Large intestine (tissue), 3 donors: ENCODE measurements at regions not wholly inside any gene's neighbourhood (a gene's known extent, or its start where the extent isn't known, plus 50 kb on each side); places are given as distances from the start of the nearest gene placed in this dataset.
A peak's percentile ranks its signal among the peaks of the same experiment; 100 is the strongest.
"Not testable (repeated sequence)": the region's sequence is repeated elsewhere in the genome, so short reads cannot be mapped to it uniquely, and the experiment has no call there.

Experiments used
- DNase-seq, 2 donors: peaks; one replicate each; pipeline versions ENCODE4 v3.0.0 to v3.0.0-alpha.2; 2013
- H3K27ac ChIP-seq: one replicate; pipeline ENCODE4 v1.5.1; 2013; ENCODE audit warnings: low read length
- H3K27me3 ChIP-seq: 2 replicates; pipeline ENCODE4 v1.6.1; 2013; ENCODE audit warnings: low read length; ENCODE audit not compliant: control insufficient read depth, insufficient read depth
- H3K36me3 ChIP-seq: 2 replicates; pipeline ENCODE4 v1.6.1; 2013; ENCODE audit warnings: low read length; ENCODE audit not compliant: control insufficient read depth, insufficient read depth
- H3K4me1 ChIP-seq: one replicate; pipeline ENCODE4 v1.6.1; 2013; ENCODE audit warnings: low read length; ENCODE audit not compliant: control insufficient read depth, insufficient read depth
- H3K4me3 ChIP-seq: one replicate; pipeline ENCODE4 v1.5.1; 2013; ENCODE audit warnings: low read length
- H3K9me3 ChIP-seq: one replicate; pipeline ENCODE4 v1.6.1; 2013; ENCODE audit warnings: mild to moderate bottlenecking, low read depth, low read length, moderate library complexity; ENCODE audit not compliant: control insufficient read depth
- WGBS: methylation state at CpG from one replicate; pipeline ENCODE4 v1.1.5; 2013; ENCODE audit warnings: low lambda C conversion rate; ENCODE audit not compliant: insufficient coverage; 5-methylcytosine and 5-hydroxymethylcytosine counted together

DNA sequence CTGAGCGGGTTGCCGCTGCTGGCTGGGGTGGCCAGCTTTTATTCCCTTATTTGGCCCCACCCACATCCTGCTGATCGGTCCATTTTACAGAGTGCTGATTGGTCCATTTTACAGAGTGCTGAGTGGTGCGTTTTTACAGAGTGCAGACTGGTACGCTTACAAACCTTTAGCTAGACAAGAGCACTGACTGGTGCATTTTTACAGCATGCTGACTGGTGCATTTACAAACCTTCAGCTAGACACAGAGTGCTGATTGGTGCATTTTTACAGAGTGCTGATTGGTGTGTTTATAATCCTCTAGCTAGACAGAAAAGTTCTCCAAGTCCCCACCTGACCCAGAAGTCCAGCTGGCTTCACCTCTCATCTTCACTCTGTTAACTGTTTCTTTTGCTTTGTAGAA, 1217.6 kb upstream of the TMEFF2 start:
- no CpG with 5 or more reads among the region's 5 CpGs for WGBS
- H3K27ac ChIP-seq, H3K36me3 ChIP-seq, H3K9me3 ChIP-seq, H3K4me3 ChIP-seq, H3K4me1 ChIP-seq, DNase-seq, H3K27me3 ChIP-seq: not testable (repeated sequence)

DNA sequence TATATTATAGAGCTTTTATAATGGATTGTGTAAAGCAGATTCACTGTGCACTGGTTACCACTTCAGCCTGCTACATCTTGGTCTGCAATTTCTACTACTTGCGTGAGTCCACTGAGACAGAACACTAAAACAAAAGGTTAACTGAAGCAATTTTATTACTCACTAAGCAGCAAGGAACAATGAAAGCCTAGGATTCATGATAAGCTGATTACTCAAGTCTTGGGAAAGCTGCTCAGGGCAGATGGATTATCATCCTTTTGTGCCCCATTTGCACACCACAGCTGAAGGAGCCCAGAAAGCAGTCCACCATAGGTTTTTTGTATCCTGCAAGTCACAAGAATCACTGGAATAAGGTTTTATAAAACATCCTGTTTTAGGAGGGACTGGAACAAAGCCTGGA, 1215.2 kb upstream of the TMEFF2 start:
- no peaks in the 10 kb centered on the region for H3K36me3 ChIP-seq
- DNase-seq, result peak in 1 of 2 donors; percentile 8
- H3K9me3 ChIP-seq, result no peaks in the 10 kb centered on the region
- no peaks in the 10 kb centered on the region for H3K27me3 ChIP-seq
- no peaks in the 10 kb centered on the region for H3K4me1 ChIP-seq
- H3K27ac ChIP-seq, result no peak overlapping the region
- no CpG with 5 or more reads among the region's 1 CpG for WGBS
- H3K4me3 ChIP-seq, result no peak overlapping the region

DNA sequence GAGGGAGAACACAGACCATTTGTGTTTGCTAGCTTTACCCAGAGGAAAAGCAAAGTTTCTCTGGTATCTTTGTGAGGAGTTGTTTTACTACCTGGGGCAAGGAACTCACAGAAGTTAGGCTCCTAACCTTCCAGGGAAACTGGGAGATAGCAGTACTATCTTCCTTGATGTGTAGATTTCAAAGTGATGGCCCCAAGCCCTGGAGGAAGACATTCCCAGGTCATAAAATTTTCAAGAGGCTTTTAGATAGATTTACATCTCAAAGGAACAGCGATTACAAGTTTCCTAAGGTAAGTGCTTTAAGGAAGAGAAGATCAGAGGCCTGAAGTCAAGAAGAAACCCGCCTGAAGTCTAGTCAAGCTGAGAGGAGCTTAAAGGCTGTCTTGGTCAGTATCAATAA, 1187.8 kb upstream of the TMEFF2 start:
- Histone ChIP-seq H3K4me1 (no peaks in the 10 kb centered on the region), H3K36me3 (no peaks in the 10 kb centered on the region), H3K4me3 (no peak overlapping the region), H3K27me3 (no peaks in the 10 kb centered on the region), H3K9me3 (no peaks in the 10 kb centered on the region), H3K27ac (no peak overlapping the region)
- WGBS, result no CpG with 5 or more reads among the region's 2 CpGs
- DNase-seq, result no peak

DNA sequence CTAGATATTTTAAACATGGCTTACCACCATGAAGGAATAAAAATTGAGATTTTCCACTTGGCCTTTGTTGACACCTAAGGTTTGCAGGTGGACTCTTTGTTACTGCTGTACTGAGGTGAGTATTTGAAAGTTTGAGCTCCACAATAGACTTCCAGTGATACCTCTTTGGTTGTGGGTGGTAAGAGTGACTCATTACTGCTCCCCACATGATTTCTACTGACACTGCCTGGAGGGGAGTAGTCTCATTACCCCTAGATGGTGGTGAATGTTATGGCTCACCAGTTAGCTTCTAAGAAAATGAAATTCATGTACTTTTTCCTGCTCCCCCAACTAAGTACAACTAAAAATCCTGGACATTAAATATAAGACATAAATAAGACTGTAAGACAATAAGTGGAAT, 1183.1 kb upstream of the TMEFF2 start:
- Histone ChIP-seq H3K4me3 (no peak overlapping the region), H3K9me3 (no peaks in the 10 kb centered on the region), H3K27ac (no peak overlapping the region), H3K4me1 (no peaks in the 10 kb centered on the region), H3K36me3 (no peaks in the 10 kb centered on the region), H3K27me3 (no peaks in the 10 kb centered on the region)
- no peak for DNase-seq

DNA sequence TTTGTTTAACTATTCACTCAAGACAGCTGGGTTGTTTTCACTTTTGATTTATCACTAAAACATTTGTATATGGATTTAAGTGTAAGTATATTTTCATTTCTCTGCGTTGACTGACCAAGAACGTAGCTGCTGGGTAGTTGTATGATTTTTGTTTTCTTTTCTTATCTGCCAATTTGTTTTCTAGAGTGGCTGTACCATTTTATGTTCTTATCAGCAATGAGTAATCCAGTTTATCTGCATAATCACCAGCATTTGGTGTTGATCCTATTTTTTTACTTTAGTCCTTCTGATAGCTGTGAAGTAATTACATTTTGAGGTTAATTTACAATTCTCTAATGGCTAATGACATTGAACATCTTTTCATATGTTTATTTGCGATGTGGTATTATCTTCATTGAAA, 1178.4 kb upstream of the TMEFF2 start:
- H3K27me3 ChIP-seq, result no peaks in the 10 kb centered on the region
- H3K36me3 ChIP-seq, result no peaks in the 10 kb centered on the region
- no peaks in the 10 kb centered on the region for H3K9me3 ChIP-seq
- H3K27ac ChIP-seq, result no peak overlapping the region
- no peak overlapping the region for H3K4me3 ChIP-seq
- H3K4me1 ChIP-seq, result no peaks in the 10 kb centered on the region
- no peak for DNase-seq
- 88% methylated on average over 1 of the region's 3 CpGs for WGBS

DNA sequence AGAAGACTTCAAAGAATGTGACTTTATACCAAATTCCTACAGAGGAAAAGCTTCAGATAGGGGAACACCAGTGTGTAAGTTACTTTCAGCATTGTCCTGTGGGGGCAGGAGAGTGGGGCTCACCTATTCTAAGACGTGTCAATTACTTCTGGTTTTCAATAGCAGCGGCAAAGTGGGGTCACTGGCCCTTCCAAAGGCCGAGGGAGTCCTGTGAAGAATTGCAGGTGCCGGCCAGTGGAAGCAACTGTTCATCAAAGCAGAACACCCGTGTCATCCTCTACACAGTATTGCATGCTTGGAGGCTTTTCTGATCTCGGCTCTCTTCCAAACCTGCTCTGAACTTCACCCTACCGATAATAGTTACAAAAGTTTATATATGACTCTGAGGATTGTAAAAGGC, 1176.5 kb upstream of the TMEFF2 start:
- no CpG with 5 or more reads among the region's 7 CpGs for WGBS
- H3K36me3 ChIP-seq, result no peaks in the 10 kb centered on the region
- H3K27ac ChIP-seq, result no peak overlapping the region
- no peaks in the 10 kb centered on the region for H3K9me3 ChIP-seq
- H3K4me3 ChIP-seq, result no peak overlapping the region
- H3K4me1 ChIP-seq, result no peaks in the 10 kb centered on the region
- DNase-seq, result peak in 1 of 2 donors; percentile 3
- H3K27me3 ChIP-seq, result no peaks in the 10 kb centered on the region

DNA sequence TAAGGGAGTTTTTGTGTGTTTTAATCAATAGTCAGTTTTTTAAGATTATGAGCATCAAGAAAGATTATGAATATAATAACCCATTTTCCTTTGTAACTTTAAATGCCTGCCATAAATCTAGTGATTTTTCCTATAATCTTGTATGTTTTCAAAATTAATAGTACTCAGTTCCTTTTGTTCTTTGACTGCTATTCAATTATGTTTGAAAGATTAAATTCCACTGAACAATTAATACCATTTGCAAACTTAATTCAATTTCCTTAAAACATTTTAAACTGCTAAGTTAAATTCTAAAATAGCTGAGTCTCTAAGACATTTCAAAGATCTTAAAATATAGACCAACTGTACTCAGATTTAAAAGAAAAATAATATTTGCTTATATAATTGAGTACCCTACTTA, 1173.9 kb upstream of the TMEFF2 start:
- DNase-seq, result no peak
- H3K27me3 ChIP-seq, result no peaks in the 10 kb centered on the region
- no peaks in the 10 kb centered on the region for H3K36me3 ChIP-seq
- no peaks in the 10 kb centered on the region for H3K4me1 ChIP-seq
- no peak overlapping the region for H3K4me3 ChIP-seq
- no peak overlapping the region for H3K27ac ChIP-seq
- no peaks in the 10 kb centered on the region for H3K9me3 ChIP-seq

DNA sequence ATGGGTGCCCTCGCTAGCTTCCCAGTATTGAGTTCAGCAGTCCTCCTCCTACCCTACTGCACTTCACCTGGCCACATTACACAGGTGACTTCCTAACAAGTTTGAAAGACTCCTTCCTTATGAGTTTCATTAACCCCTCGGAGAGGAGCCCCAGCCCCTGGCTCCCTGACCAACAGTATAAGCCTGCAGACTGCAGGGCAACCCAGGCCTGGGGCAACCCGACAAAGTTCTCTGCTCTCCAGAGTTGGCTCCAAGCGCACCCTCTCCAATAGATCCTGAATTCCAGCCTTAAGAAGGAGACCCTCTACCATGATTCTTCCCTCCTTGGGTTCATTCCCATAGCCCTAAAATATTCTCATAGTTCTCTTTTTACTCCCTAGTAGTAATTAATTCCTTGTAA, 1162.8 kb upstream of the TMEFF2 start:
- WGBS, result no CpG with 5 or more reads among the region's 4 CpGs
- no peaks in the 10 kb centered on the region for H3K27me3 ChIP-seq
- no peak overlapping the region for H3K4me3 ChIP-seq
- no peak for DNase-seq
- no peaks in the 10 kb centered on the region for H3K9me3 ChIP-seq
- no peak overlapping the region for H3K27ac ChIP-seq
- H3K4me1 ChIP-seq, result no peaks in the 10 kb centered on the region
- H3K36me3 ChIP-seq, result no peaks in the 10 kb centered on the region

DNA sequence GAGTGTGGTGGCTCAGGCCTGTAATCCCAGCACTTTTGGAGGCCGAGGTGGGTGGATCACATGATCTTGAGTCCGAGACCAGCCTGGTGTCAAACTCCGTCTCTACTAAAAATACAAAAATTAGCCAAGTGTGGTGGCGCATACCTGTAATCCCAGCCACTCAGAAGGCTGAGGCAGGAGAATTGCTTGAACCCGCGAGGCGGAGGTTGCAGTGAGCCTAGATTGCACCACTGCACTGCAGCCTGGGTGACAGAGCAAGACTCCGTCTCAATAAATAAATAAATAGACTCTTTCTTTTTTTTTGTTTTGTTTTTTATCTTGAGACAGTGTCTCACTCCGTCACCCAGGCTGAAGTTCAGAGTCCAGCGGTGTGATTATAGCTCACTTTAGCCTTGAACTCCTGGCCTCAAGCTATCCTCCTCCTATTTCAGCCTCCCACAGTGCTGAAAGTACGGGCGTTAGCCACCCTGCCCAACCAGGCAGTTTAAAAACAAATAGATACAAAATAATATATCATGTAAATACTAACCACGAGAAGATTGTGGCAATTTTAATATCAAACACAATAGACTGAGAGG, 1158.0 kb upstream of the TMEFF2 start:
- WGBS, result 50% methylated on average over 2 of the region's 13 CpGs
- H3K9me3 ChIP-seq, H3K4me3 ChIP-seq, H3K4me1 ChIP-seq, DNase-seq, H3K36me3 ChIP-seq, H3K27ac ChIP-seq, H3K27me3 ChIP-seq: not testable (repeated sequence)

DNA sequence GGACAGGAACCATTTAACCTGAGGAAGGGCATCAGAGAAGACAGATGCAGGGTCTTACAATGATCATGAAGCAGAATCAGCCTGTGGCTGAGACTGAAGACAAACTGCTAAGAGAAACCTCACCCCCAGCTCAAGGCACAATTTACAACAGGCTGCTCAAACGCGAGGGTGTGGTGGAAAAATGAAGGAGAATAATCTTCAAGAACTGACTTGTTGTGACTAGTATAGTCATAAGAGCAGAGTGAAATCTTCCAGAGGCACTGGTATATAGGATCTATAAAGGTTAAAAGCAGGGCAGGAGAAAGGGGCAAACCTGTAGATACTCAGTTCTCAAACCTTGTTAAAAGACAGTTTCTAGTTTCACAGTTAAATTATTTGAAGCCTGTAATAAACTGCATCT, 1155.8 kb upstream of the TMEFF2 start:
- H3K4me3 ChIP-seq, result no peak overlapping the region
- no peaks in the 10 kb centered on the region for H3K9me3 ChIP-seq
- H3K36me3 ChIP-seq, result no peaks in the 10 kb centered on the region
- no CpG with 5 or more reads among the region's 2 CpGs for WGBS
- DNase-seq, result no peak
- H3K27ac ChIP-seq, result no peak overlapping the region
- no peaks in the 10 kb centered on the region for H3K27me3 ChIP-seq
- H3K4me1 ChIP-seq, result no peaks in the 10 kb centered on the region

DNA sequence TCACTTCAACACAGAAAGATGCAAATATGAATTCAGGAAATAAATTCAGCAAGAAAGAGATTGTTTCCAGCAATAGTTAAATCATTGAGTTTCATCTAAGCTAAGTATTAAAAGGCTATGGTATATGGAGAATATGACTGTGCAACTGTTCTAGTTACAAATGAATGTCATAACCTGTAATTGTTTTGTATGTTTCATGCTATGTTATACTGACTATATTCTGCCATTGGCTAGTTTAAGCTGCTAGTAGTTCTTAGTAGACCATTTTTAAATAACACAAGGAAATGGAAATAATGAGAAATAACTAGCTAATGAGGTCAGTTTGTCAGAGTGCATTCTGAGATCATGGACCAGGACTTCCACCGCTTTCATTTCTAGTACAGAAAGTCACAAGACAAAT, 1154.9 kb upstream of the TMEFF2 start:
- H3K36me3 ChIP-seq, result no peaks in the 10 kb centered on the region
- no CpG with 5 or more reads among the region's 1 CpG for WGBS
- H3K9me3 ChIP-seq, result no peaks in the 10 kb centered on the region
- H3K27ac ChIP-seq, result no peak overlapping the region
- H3K27me3 ChIP-seq, result no peaks in the 10 kb centered on the region
- H3K4me1 ChIP-seq, result no peaks in the 10 kb centered on the region
- DNase-seq, result no peak
- H3K4me3 ChIP-seq, result no peak overlapping the region
